Skeletal muscle tissue (tissue), 3 donors: ENCODE measurements at regions not wholly inside any gene's neighbourhood (a gene's known extent, or its start where the extent isn't known, plus 50 kb on each side); places are given as distances from the start of the nearest gene placed in this dataset.
"Not testable (repeated sequence)": the region's sequence is repeated elsewhere in the genome, so short reads cannot be mapped to it uniquely, and the experiment has no call there.

Experiments
- H3K27ac ChIP-seq: one replicate; pipeline ENCODE4 v1.7.0; 2013; ENCODE audit warnings: mild to moderate bottlenecking, low read depth, low read length, inconsistent platforms
- H3K27me3 ChIP-seq, 3 donors: one replicate each; pipeline ENCODE4 v1.7.0; 2013; ENCODE audit warnings: low read length in 3 of 3; ENCODE audit not compliant: control insufficient read depth in 3 of 3, insufficient read depth in 3 of 3
- H3K36me3 ChIP-seq, 3 donors: one replicate each; pipeline ENCODE4 v1.7.0; 2013; ENCODE audit warnings: low read length in 3 of 3; ENCODE audit not compliant: control insufficient read depth in 3 of 3, insufficient read depth in 3 of 3
- H3K4me1 ChIP-seq, 3 donors: one replicate each; pipeline ENCODE4 v1.7.0; 2013; ENCODE audit warnings: low read length in 3 of 3, mild to moderate bottlenecking in 3 of 3; ENCODE audit not compliant: control insufficient read depth in 3 of 3, insufficient read depth in 3 of 3
- H3K4me3 ChIP-seq, 3 donors: one replicate each; pipeline ENCODE4 v1.7.0; 2013; ENCODE audit warnings: low read length in 3 of 3
- H3K9ac ChIP-seq, 3 donors: one replicate each; pipeline ENCODE4 v1.7.0; 2013; ENCODE audit warnings: low read length in 3 of 3, mild to moderate bottlenecking in 3 of 3, moderate library complexity in 2 of 3, low read depth in 1 of 3
- H3K9me3 ChIP-seq, 3 donors: one replicate each; pipeline ENCODE4 v1.7.0; 2013; ENCODE audit warnings: low read length in 3 of 3; ENCODE audit not compliant: control insufficient read depth in 3 of 3
- donor health status: Osteomylitis.

DNA sequence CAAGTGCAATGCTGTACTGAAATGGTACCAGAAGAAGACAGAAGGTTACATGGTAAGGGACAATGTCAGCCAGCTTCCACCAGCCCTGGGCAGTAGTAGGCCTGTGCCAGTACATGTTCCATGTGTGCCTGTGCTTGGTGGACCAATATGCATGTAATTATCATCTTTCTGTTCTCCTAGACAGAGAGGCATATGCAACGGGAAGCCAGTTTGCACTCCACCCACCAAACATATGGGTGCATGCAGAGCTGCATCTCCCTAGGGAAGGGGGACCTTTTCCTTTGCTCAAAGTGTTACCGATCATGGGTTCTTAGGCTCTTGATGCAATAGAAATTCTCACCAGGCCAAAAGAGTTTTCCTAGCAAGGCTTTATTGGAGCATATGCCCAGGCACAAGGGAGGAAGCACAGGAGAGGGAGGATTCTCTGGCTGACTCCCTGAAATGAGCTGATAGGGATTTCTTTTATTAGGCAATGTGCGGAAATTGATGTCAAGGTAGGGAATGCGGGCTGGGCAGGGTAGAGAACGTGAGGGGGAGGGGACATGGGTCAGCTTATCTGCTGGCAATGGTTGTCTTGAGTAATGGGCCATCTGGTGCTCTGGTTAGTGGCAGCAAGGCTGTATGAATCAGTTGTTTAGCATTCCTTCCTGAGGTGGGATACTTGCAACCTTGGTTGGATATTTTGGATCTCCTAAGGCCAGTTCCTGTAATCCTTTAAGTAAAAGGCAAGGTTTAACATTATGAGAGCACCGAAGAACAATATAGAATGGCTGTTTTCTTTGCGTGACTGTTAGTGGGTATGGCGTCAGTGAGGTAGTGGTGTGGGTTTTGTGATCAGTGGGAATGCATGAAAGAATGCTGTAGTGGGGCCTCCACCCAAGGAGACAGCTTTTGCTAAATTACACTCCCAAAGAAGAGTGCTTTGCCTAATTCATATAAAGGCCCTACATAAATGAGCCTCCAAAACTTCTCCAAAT is 102.5 kb downstream of the CDRT15L2 start:
- H3K4me3 ChIP-seq, H3K27me3 ChIP-seq, H3K36me3 ChIP-seq, H3K9ac ChIP-seq, H3K4me1 ChIP-seq, H3K9me3 ChIP-seq, H3K27ac ChIP-seq: not testable (repeated sequence)

DNA sequence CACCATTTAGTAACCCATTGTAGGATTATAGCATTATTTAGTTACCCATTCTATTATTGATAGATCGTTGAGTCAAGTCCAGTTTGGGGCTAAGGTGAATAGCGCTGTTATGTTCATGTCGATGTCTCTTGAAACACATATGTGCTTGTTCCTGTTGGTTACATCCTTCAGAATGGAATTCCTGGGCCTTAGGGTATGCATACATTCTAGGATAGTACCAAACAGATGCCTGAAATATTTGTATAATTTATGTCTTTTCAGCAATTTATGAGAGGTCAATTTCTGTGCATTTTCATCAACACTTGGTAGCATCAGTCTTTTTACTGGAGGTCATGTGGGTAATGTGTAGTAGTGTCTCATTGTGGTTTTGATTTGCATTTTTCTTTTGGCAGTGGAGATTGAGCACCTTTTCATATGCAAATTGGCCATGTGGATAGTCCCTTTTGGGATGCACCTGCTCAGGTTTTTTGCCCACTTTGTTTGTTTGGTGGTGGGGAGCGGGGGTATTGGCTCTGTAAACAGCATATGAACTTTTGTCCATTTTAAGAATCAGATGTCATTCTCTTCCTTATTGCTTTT is 104.2 kb downstream of the CDRT15L2 start:
- H3K27ac ChIP-seq, H3K9ac ChIP-seq, H3K4me3 ChIP-seq, H3K4me1 ChIP-seq, H3K9me3 ChIP-seq, H3K27me3 ChIP-seq, H3K36me3 ChIP-seq: not testable (repeated sequence)

DNA sequence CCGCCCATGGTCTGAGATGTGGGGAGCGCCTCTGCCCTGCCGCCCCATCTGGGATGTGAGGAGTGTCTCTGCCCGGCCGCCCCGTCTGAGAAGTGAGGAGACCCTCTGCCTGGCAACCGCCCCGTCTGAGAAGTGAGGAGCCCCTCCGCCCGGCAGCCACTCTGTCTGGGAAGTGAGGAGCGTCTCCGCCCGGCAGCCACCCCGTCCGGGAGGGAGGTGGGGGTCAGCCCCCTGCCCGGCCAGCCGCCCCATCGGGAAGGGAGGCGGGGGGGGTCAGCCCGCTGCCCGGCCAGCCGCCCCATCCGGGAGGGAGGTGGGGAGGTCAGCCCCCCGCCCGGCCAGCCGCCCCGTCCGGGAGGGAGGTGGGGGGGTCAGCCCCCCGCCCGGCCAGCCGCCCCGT is 105.5 kb downstream of the CDRT15L2 start:
- not testable (repeated sequence) for H3K27me3 ChIP-seq, H3K36me3 ChIP-seq, H3K9me3 ChIP-seq, H3K4me3 ChIP-seq, H3K9ac ChIP-seq, H3K4me1 ChIP-seq, H3K27ac ChIP-seq

DNA sequence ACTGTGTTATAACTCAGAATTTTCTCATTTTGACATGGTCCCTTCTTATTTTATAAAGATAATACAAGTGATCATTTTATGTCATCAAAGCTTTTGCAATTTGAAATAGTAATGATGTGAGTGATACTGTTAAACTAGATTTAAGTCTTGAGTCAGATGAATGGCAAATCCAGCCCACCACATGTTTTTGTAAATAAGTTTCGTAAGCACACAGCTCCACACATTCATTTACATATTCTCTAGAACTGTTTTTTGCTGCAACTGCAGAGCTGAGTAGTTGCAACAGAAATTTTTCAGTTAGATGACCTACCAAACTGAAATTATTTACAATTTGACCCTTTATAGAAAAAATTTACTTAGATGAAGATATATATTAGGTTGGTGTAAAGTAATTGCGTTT is 108.1 kb downstream of the CDRT15L2 start:
- H3K9me3 ChIP-seq, H3K27me3 ChIP-seq, H3K9ac ChIP-seq, H3K4me3 ChIP-seq, H3K27ac ChIP-seq, H3K4me1 ChIP-seq, H3K36me3 ChIP-seq: not testable (repeated sequence)

DNA sequence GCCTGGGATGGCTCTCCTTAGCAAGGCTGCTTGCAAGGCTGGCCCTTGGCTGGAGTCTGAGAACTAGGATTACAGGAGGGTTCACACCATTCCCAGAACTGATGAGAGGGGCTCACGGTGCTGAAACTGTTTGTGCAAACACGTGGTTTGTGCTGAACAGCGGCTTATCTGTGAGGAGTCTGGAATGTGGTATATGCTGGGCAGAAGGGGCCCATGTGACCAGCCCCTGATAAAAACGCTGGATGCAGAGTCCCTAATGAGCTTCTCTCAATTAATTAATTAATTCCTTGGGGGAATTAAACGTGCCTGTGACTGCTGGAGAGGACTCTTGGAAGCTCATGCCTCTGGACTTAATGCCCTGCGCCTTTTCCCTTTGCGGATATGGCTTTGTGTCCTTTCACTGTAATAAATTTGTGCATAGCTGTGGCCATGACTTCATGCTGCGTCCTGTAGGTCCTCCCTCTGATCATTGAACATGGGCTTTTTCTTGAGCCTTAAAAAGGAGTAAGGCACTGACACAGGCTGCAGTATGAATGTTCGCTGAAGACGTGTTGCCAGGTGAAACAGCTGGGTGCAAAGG is 109.7 kb downstream of the CDRT15L2 start:
- H3K9me3 ChIP-seq, H3K36me3 ChIP-seq, H3K27ac ChIP-seq, H3K4me3 ChIP-seq, H3K9ac ChIP-seq, H3K4me1 ChIP-seq, H3K27me3 ChIP-seq: not testable (repeated sequence)

DNA sequence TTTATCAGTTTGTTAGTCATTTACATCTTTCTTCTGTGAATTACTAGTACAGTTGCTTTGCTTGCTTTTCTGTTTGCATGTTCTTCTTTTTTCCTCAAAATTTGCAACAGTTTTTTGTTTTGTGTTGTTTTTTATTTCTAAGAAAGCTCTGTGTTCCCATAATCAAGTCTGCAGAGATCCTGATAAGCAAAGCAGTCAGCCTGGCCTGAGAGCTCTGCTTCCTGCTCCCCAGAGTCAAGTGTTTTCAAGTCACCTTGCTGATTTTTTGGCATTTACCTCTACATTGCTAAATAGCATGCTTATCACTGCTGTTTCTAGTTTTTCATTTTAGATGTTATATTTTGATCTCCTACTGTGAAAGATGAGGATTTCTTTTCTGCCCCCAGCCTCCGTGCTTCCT is 113.2 kb downstream of the CDRT15L2 start:
- H3K36me3 ChIP-seq, H3K9me3 ChIP-seq, H3K4me3 ChIP-seq, H3K27me3 ChIP-seq, H3K4me1 ChIP-seq, H3K27ac ChIP-seq, H3K9ac ChIP-seq: not testable (repeated sequence)

DNA sequence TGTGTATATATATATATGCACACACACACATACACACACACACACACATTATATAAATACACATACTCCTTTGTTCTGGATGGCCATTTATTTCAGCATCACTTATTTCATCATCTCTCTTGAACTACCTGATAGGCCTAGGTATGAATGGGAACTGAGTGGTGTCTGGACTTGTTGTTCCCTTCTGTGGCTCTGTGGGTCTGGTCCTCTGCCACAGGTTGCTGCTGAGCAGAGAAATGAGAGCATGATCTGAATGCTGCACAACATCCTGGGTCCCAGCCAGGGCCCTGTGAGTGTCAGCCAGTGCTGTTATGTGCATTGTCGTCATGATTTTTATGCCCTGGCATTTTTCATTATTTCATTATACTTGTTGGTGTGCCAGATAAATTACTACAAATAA is 116.3 kb downstream of the CDRT15L2 start:
- H3K9me3 ChIP-seq, H3K4me1 ChIP-seq, H3K27me3 ChIP-seq, H3K27ac ChIP-seq, H3K9ac ChIP-seq, H3K36me3 ChIP-seq, H3K4me3 ChIP-seq: not testable (repeated sequence)

DNA sequence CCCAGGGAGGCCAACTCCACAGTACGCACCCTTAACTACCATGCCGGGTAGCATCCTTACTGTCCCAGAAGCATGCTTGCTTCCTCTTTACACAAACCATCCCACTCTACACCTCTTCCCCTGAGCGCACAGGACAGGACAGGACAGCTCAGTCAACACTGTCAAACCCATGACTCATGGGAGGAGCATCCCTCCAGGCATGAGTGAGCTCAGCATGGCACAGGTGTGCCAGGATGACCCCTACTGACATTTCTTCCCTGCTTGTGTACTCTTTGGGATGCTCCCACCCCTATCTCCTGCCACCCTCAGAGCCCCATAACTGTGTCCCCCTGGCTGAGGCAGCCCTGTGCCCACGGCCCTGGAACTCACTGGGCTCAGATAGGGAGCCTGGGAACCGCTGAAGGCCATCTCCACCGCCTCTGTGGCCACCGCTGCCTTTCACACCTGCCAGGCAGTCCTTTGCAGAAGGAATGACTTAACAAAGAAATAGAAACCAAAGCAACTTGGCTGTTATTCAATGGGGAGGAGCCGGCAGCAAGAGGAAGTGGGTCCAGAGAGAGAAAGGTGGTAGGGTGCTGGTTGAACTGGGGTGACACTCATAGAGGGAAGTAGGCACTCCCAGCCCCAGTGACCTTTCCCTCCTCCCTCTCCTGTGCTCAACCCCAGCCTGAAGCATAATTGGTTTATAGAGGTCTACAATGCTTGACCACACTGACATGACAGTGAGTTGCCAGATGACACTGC is 119.1 kb downstream of the CDRT15L2 start:
- H3K4me1 ChIP-seq, H3K9me3 ChIP-seq, H3K27ac ChIP-seq, H3K27me3 ChIP-seq, H3K36me3 ChIP-seq, H3K9ac ChIP-seq, H3K4me3 ChIP-seq: not testable (repeated sequence)

DNA sequence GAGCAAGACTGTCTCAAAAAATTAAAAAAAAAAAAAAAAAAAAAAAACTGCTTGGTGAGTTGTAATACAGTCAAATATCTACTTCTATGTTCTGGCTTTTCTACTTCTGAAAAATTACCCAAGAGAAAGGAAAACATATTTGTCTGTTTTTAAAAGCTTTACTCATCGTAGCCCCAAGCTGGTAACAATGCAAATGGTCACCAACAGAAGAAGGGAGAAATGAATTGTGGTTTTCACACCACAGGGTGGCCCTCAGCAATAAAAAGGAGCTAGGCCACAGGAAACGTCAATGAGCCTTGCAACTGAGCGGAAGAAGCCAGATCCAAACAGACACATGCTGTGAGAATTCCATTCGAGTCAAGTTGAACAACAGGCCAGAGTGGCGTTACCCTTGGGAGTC is 121.0 kb downstream of the CDRT15L2 start:
- H3K4me3 ChIP-seq, H3K9ac ChIP-seq, H3K27ac ChIP-seq, H3K27me3 ChIP-seq, H3K9me3 ChIP-seq, H3K4me1 ChIP-seq, H3K36me3 ChIP-seq: not testable (repeated sequence)

DNA sequence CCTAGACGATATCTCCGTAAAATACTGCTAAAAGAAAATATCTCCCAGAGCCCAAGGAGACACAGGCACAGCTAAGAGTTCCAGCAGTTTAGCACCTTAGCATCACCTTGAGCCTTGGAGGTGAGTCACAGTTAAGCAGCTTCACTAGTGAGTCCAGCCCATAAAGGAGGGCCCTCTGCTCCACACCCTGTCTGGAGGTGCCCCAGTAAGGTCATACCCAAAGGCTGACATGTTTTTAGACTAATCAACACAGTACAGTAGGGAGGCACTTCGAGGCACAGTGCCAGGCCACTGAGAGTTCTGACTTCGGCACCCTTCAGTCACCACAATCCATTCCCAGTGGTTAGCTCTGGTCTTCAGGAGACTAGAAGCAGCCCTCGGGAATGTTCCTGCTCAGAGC is 121.8 kb downstream of the CDRT15L2 start:
- not testable (repeated sequence) for H3K9me3 ChIP-seq, H3K27ac ChIP-seq, H3K27me3 ChIP-seq, H3K9ac ChIP-seq, H3K36me3 ChIP-seq, H3K4me1 ChIP-seq, H3K4me3 ChIP-seq
